H1 (cell line): ENCODE measurements at regions not wholly inside any gene's neighbourhood (a gene's known extent, or its start where the extent isn't known, plus 50 kb on each side); places are given as distances from the start of the nearest gene placed in this dataset.

Experiments used
- JUN ChIP-seq: IDR thresholded peaks from 2 replicates; pipeline ENCODE4 v1.6.1; 2011; ENCODE audit warnings: low read depth, mild to moderate bottlenecking, improper control_type of control experiment, low read length
- KDM1A ChIP-seq: fragments of 200-600, 300-600 bp; sonication (generic); IDR thresholded peaks from 2 replicates; pipeline ENCODE4 v1.7.1; 2016; ENCODE audit warnings: mild to moderate bottlenecking, low read length, borderline replicate concordance
- PHF8 ChIP-seq: fragments of 200-600 bp; sonication (generic); conservative IDR thresholded peaks from 2 replicates; pipeline ENCODE4 v1.7.1; 2012; ENCODE audit warnings: low read depth, mild to moderate bottlenecking, inconsistent platforms, low read length, moderate library complexity
- POLR2A ChIP-seq, 2 experiments: IDR thresholded peaks; 1 replicate in 1 of 2; 2 replicates in 1 of 2; pipeline ENCODE4 v1.6.1; 2011; ENCODE audit warnings: low read depth in 2 of 2, low read length in 2 of 2, mild to moderate bottlenecking in 2 of 2; ENCODE audit errors: control extremely low read depth in 1 of 2
- RFX5 ChIP-seq: IDR thresholded peaks from 2 replicates; pipeline ENCODE4 v1.6.1; 2011; ENCODE audit warnings: low read depth, low read length, improper control_type of control experiment, borderline replicate concordance
- SIN3A ChIP-seq, 2 experiments: IDR thresholded peaks in 1 of 2; conservative IDR thresholded peaks in 1 of 2; 2 replicates each; pipeline ENCODE4 v1.6.1; 2011 to 2012; ENCODE audit warnings: low read length in 2 of 2, improper control_type of control experiment in 1 of 2, low read depth in 1 of 2, mild to moderate bottlenecking in 1 of 2
- SRF ChIP-seq: IDR thresholded peaks from 2 replicates; pipeline ENCODE4 v1.6.1; 2011; ENCODE audit warnings: mild to moderate bottlenecking, low read depth, low read length, moderate library complexity
- TF ChIP-seq, protein P1 (sequence below), 3 experiments: IDR thresholded peaks; 1 replicate in 2 of 3; 2 replicates in 1 of 3; pipeline versions ENCODE4 v1.5.1 to v1.6.1; 2011; ENCODE audit warnings: low read length in 3 of 3, mild to moderate bottlenecking in 3 of 3, inconsistent platforms in 2 of 3, low read depth in 1 of 3, moderate library complexity in 1 of 3; ENCODE audit not compliant: insufficient read depth in 1 of 3; ENCODE audit errors: control extremely low read depth in 1 of 3

DNA sequence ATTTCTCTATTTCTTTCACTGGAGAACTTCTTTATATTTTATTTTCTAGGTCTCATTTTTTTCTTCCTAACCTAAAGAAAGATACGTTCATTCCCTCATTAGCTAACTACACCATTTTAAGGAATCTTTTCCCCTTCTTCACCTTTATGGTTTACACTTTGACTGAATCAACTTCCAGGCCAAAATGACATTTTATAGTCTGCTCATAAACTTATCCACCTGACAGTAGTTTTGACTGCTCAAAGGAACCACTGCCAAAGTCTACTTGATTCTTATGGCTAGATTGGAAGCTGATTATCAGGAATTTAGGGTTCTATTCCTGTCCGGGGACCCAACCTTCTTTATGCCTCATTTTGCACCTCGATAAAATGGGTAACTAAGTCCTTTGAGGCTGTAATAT is 73.0 kb upstream of the FOXP2 start:
- no peak for TF ChIP-seq POLR2A (IDR thresholded peaks at IDR 0.05; ENCODE audit: control extremely low read depth in 1 of 2, low read depth in 2 of 2, low read length in 2 of 2)
- TF ChIP-seq RFX5 = no peak
- TF ChIP-seq JUN = no peak
- no peak for TF ChIP-seq SRF
- no peak for TF ChIP-seq SIN3A (conservative IDR thresholded peaks at IDR 0.05 in 1 of 2, IDR thresholded peaks at IDR 0.05 in 1 of 2; ENCODE audit: low read depth in 1 of 2, low read length in 2 of 2)
- TF ChIP-seq, protein P1, sequence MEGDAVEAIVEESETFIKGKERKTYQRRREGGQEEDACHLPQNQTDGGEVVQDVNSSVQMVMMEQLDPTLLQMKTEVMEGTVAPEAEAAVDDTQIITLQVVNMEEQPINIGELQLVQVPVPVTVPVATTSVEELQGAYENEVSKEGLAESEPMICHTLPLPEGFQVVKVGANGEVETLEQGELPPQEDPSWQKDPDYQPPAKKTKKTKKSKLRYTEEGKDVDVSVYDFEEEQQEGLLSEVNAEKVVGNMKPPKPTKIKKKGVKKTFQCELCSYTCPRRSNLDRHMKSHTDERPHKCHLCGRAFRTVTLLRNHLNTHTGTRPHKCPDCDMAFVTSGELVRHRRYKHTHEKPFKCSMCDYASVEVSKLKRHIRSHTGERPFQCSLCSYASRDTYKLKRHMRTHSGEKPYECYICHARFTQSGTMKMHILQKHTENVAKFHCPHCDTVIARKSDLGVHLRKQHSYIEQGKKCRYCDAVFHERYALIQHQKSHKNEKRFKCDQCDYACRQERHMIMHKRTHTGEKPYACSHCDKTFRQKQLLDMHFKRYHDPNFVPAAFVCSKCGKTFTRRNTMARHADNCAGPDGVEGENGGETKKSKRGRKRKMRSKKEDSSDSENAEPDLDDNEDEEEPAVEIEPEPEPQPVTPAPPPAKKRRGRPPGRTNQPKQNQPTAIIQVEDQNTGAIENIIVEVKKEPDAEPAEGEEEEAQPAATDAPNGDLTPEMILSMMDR (IDR thresholded peaks at IDR 0.05; ENCODE audit: control extremely low read depth in 1 of 3, insufficient read depth in 1 of 3, low read depth in 1 of 3, low read length in 3 of 3) = no peak
- TF ChIP-seq PHF8 = no peak
- no peak for TF ChIP-seq KDM1A
